Retinal pigment epithelial cell (primary cell): ENCODE measurements at regions not wholly inside any gene's neighbourhood (a gene's known extent, or its start where the extent isn't known, plus 50 kb on each side); places are given as distances from the start of the nearest gene placed in this dataset.
A peak's percentile ranks its signal among the peaks of the same experiment; 100 is the strongest.
"Not testable (repeated sequence)": the region's sequence is repeated elsewhere in the genome, so short reads cannot be mapped to it uniquely, and the experiment has no call there.

ENCODE experiments used
- DNase-seq: peaks from one replicate; pipeline ENCODE4 v3.0.0-alpha.2; 2010; ENCODE audit warnings: low read depth
- H3K4me3 ChIP-seq: 2 replicates; pipeline ENCODE4 v1.5.1; 2011; ENCODE audit warnings: mild to moderate bottlenecking, low read length, control low read depth, moderate library complexity
- CTCF ChIP-seq: conservative IDR thresholded peaks from 2 replicates; pipeline ENCODE4 v1.5.1; 2011; ENCODE audit warnings: low read depth, low read length, control low read depth, inconsistent platforms

- DNase-seq, result no peak
- no peak for TF ChIP-seq CTCF
- no peak overlapping the region for H3K4me3 ChIP-seq
These were observed 96.5 kb upstream of the SLC25A48 start for GRCh38 chr5:135737701-135738563.

DNA sequence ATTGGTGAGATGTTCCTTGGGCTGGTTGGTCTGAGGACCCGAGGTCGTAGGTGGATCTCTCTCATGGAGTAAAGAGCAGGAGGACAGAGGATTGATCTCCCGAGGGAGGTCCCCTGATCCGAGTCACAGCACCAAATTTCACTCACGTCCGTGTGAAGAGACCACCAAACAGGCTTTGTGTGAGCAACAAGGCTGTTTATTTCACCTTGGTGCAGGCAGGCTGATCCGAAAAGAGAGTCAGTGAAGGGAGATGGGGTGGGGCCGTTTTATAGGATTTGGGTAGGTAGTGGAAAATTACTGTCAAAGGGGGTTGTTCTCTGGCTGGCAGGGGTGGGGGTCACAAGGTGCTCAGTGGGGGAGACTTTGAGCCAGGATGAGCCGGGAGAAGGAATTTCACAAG, 97.5 kb upstream of the SLC25A48 start:
- not testable (repeated sequence) for DNase-seq, H3K4me3 ChIP-seq

DNA sequence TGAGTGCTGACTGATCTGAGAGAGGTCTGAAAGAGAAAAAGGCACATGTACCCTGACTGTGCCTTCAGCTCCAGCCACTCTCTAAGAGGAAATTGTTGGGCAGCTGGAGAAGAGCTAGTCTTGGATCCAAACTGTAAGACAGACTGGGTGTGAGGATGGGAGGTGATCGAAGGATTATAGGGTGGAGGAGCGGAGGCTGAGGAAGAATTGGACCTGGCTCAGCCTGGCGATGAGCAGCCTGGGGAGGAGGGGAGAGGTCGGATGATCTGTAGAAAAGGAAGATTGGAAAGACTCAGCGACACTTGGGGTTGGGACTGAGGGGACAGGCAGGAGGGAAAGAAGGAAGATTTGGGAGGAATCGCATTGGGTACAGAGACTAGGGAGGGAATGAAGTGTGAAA, 98.6 kb upstream of the SLC25A48 start:
- TF ChIP-seq CTCF, result no peak
- H3K4me3 ChIP-seq, result no peak overlapping the region
- DNase-seq, result no peak

GRCh38 chr5:135734956-135735355, 99.5 kb upstream of the SLC25A48 start:
- H3K4me3 ChIP-seq, DNase-seq: not testable (repeated sequence)

DNA sequence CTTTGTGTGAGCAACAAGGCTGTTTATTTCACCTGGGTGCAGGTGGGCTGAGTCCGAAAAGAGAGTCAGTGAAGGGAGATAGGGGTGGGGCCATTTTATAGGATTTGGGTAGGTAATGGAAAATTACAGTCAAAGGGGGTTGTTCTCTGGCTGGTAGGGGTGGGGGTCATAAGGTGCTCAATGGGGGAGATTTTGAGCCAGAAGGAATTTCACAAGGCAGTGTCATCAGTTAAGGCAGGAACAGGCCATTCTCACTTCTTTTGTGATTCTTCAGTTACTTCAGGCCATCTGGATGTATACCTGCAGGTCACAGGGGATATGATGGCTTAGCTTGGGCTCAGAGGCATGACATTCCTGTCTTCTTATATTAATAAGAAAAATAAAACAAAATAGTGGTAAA, 103.4 kb upstream of the SLC25A48 start:
- not testable (repeated sequence) for H3K4me3 ChIP-seq, DNase-seq

- not testable (repeated sequence) for DNase-seq, H3K4me3 ChIP-seq
These were observed 104.3 kb upstream of the SLC25A48 start for GRCh38 chr5:135730161-135730560.

DNA sequence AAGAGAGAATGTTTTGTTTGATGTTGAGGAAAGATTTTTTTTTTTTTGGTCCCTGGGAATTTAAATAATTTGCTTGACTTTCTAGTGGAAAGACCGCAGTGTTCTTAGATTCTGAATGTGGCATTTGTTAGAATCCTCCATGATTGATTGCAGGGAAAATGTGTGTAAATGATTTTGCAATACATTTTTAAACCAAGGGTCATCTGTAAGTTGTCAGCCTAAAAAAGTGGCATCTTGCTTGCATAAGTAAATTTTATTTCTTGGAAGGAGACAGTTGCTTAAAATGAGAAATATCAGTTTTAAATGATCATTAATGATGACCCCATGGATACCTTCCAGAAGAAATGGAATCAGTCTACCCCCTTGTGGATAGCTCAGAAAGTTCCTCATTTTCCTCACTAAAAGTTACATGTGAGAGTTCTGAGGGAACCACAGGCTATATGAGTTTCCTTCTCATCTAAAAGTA, 105.1 kb upstream of the SLC25A48 start:
- H3K4me3 ChIP-seq, result no peak overlapping the region
- no peak for DNase-seq
- peak; percentile 56 for TF ChIP-seq CTCF

DNA sequence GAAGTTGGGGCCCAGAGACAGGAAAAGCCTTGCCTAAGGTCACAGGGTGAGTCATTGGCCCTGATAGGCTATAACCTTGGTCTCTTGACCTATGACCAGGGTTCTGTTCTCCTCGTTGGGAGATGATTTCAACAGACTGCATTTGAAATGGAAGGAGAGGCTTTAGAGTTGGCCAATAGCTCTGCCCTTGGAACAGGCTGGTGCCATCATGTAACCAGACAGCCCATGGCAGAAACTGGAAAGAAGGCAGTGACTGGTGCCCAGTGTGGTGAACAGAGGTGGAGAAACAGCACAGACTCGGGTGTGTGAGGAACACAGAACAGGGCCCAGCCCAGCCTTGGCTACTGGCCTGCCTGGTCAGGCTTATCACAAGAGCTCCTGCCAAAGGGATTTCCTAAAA, 109.8 kb upstream of the SLC25A48 start:
- no peak for DNase-seq
- H3K4me3 ChIP-seq, result no peak overlapping the region
- TF ChIP-seq CTCF, result no peak

GRCh38 chr5:135723491-135723890, 111.0 kb upstream of the SLC25A48 start:
- TF ChIP-seq CTCF, result no peak
- peak; percentile 72 for DNase-seq
- no peak overlapping the region for H3K4me3 ChIP-seq
